ENCODE measurements at regions not wholly inside any gene's neighbourhood (a gene's known extent, or its start where the extent isn't known, plus 50 kb on each side); places are given as distances from the start of the nearest gene placed in this dataset.
A peak's percentile ranks its signal among the peaks of the same experiment; 100 is the strongest.

GRCh38 chr1:47708019-47708535 lies 270.2 kb downstream of the FOXD2 start:
- H3K27me3 ChIP-seq: peaks cover 20% of the 10 kb centered on the region in 2 donors
- no peak overlapping the region for H3K27ac ChIP-seq
- peaks cover 0 to 12% of the 10 kb centered on the region in 2 donors for H3K4me1 ChIP-seq
- no peak overlapping the region for H3K4me3 ChIP-seq
- no peak for DNase-seq
- H3K36me3 ChIP-seq: no peaks in the 10 kb centered on the region
- intact Hi-C loops (cut with DNase I; ENCODE audit: low total_unique reads): no loop called here
- H3K9me3 ChIP-seq: no peaks in the 10 kb centered on the region
- no peak for TF ChIP-seq POLR2A (IDR thresholded peaks at IDR 0.05)
- TF ChIP-seq CTCF (IDR thresholded peaks at IDR 0.05): no peak

GRCh38 chr1:47708658-47709018 lies 270.8 kb downstream of the FOXD2 start:
- no peak for DNase-seq
- peaks cover 20% of the 10 kb centered on the region in 2 donors for H3K27me3 ChIP-seq
- H3K36me3 ChIP-seq: no peaks in the 10 kb centered on the region
- no peaks in the 10 kb centered on the region for H3K9me3 ChIP-seq
- H3K4me3 ChIP-seq: peak overlapping the region in 1 of 2 donors; percentile 29
- peaks cover 0 to 12% of the 10 kb centered on the region in 2 donors for H3K4me1 ChIP-seq
- TF ChIP-seq POLR2A (IDR thresholded peaks at IDR 0.05) (no peak), CTCF (IDR thresholded peaks at IDR 0.05) (no peak)
- intact Hi-C loops (cut with DNase I; ENCODE audit: low total_unique reads): no loop called here
- no peak overlapping the region for H3K27ac ChIP-seq

GRCh38 chr1:47709019-47709871 lies 271.4 kb downstream of the FOXD2 start:
- Histone ChIP-seq H3K4me3 (peak overlapping the region; percentile 17 to 29), H3K27me3 (peaks cover 20% of the 10 kb centered on the region in 2 donors), H3K4me1 (peaks cover 0 to 12% of the 10 kb centered on the region in 2 donors), H3K36me3 (no peaks in the 10 kb centered on the region), H3K9me3 (no peaks in the 10 kb centered on the region), H3K27ac (no peak overlapping the region)
- intact Hi-C loops (cut with DNase I; ENCODE audit: low total_unique reads): no loop called here
- DNase-seq: no peak
- no peak for TF ChIP-seq POLR2A (IDR thresholded peaks at IDR 0.05)
- TF ChIP-seq CTCF (IDR thresholded peaks at IDR 0.05): peak in 1 of 4 experiments; percentile 31

- no peak for DNase-seq
- TF ChIP-seq POLR2A (IDR thresholded peaks at IDR 0.05) (no peak), CTCF (IDR thresholded peaks at IDR 0.05) (no peak)
- intact Hi-C loops (cut with DNase I; ENCODE audit: low total_unique reads): loop anchor here (10.0 kb wide), 1 partner anchor 275 kb away; the partner anchor contains the start of gene FOXD2
- H3K27ac ChIP-seq: no peak overlapping the region
- peaks cover 20% of the 10 kb centered on the region in 2 donors for H3K27me3 ChIP-seq
- H3K9me3 ChIP-seq: no peaks in the 10 kb centered on the region
- H3K36me3 ChIP-seq: no peaks in the 10 kb centered on the region
- peak overlapping the region; percentile 17 to 29 for H3K4me3 ChIP-seq
- peaks cover 0 to 12% of the 10 kb centered on the region in 2 donors for H3K4me1 ChIP-seq
Observed at GRCh38 chr1:47709872-47710231, 272.0 kb downstream of the FOXD2 start.

Measured in uterus (tissue), 3 donors.